ENCODE measurements at regions not wholly inside any gene's neighbourhood (a gene's known extent, or its start where the extent isn't known, plus 50 kb on each side); places are given as distances from the start of the nearest gene placed in this dataset.

DNA sequence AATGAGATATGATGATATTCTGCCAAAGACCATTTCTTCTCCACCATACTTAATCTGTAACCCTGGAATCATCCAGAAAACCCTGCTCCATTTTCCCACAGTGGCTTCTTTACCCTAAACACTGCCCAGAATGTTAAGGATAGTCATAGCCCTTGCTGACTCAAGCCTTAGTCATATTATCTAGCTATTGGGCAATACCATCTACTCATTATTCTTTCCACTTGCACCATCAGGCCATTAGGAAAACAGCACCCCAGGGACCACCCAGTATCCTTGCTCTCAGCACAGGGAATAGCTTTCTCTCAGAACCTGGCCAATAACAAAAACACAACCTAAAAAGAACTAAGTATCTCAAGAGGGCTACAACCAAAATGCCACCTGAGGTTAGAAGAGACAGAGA lies 445.7 kb upstream of the SLC14A2 start:
- no peak for DNase-seq

GRCh38 chr18:45171679-45172191 lies 443.5 kb upstream of the SLC14A2 start:
- DNase-seq: no peak

GRCh38 chr18:45173327-45173726 lies 441.9 kb upstream of the SLC14A2 start:
- DNase-seq: no peak

DNA sequence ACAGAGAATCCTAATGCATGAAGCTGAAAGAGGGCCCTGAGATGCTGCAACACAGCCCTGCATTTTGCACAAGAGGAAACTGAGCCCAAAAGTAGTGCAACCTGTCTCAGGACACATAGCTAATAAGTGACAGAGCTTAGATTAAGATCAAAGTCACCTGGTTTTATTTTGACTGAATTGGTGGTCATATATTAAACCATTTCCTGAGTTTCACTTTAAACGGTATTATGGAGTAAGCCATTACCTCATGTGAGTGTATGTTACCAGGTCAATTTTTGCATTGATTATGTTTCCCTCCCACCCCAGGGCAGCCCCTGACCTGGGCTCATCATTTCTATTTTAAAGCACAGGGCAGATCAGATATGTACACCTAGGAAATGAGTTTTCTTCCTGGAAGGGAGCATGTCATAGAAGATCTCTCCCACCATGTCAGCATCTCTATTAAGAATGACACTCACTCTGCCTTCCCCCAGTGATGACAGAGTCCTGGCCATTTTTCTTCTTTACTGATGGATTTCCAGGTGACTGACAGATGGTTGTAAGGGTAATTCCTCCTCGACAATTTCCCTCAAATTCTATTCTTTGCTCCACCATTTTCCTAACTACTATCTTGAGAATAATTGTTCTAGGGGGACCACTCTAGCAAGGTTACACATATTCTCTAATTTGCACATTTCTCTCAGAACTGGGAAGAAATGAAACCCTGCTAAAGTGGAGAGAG lies 441.3 kb upstream of the SLC14A2 start:
- DNase-seq: no peak

- DNase-seq: no peak
Measured at GRCh38 chr18:45174629-45175136, 440.6 kb upstream of the SLC14A2 start.

GRCh38 chr18:45175511-45175910 lies 439.8 kb upstream of the SLC14A2 start:
- DNase-seq: no peak

DNA sequence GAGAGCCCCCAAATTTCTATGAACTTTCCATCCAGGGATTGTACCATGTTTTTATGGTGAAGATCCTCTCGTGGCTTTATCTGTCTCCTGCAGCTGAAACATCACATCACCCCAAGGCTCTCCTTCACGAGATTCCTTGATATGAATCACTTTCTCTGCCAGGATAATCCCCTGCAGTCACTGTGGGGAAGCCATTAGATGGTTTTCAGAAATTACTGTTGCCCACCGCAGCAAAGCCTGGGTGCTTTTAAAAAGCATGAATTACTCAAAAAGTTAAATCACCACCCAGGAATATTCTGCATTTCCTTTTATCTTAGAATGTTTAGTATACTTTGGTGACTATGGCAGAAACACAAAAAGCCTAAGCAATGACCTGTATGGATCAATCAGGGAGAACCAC lies 428.4 kb upstream of the SLC14A2 start:
- no peak for DNase-seq

GRCh38 chr18:45191795-45192194 lies 423.5 kb upstream of the SLC14A2 start:
- DNase-seq: no peak

DNA sequence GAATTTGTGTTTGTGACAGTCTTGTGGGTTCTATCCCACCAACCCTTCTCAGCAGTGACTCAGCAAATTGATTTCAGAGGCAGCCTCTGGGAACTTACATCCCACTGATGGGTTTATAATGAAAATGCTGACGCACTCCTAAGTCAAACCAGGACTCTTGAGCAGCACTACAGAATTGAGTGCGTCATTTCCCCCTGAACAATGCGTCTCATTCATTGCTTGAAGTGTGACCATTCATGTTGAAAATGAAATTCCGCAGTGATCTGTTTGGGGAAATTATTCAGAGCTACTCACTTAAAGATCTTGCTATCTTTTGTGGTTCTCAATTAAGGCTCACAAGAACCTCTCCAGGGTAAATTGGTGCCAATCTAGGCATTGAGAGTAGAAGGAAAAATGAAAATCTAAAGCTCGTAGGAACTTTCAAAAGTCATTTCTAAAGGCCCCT lies 417.7 kb upstream of the SLC14A2 start:
- DNase-seq: no peak

GRCh38 chr18:45198526-45198925 lies 416.8 kb upstream of the SLC14A2 start:
- no peak for DNase-seq

- no peak for DNase-seq
Measured at GRCh38 chr18:45201029-45201428, 414.2 kb upstream of the SLC14A2 start.

GRCh38 chr18:45201489-45201888 lies 413.8 kb upstream of the SLC14A2 start:
- DNase-seq: no peak

- DNase-seq: no peak
Measured at GRCh38 chr18:45202061-45202460, 413.2 kb upstream of the SLC14A2 start.

DNA sequence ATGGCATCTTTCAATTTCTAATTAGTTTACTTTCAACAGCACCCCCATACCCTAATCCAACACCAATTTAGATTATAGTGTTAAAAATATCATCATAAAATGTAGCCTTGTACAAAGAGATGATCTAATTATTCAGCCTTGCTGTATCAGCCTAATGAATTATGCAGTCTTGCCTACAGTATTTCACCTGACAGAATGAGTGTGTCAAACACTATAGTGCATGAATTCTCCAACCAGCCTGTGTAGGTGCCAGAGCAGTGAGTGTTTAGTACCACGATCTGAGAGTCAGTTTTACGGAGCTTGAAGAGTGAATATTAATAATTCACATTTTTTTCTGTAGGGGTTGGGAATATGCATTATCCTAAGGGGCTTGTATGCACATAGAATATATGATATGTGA lies 411.6 kb upstream of the SLC14A2 start:
- no peak for DNase-seq

- no peak for DNase-seq
Measured at GRCh38 chr18:45207328-45207727, 407.9 kb upstream of the SLC14A2 start.

DNA sequence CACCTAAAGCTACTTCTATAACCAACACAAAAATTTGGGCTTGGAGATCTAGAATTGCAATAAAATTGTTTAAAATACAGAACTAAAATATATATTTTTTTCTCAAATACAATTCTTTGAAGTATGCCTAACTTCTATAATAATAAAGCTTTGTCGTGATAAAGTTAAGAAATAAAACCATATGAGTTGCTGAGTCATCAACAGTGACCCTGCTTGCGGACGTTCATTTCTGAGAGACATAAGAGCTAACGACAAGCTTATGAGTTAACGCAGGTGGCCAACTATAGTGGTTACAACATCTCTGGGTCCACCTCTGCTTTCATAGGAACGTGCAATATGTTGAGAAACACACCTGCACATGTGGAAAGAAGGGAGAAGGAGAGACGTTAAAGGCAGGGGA lies 407.1 kb upstream of the SLC14A2 start:
- DNase-seq: no peak

GRCh38 chr18:45212181-45213039 lies 402.9 kb upstream of the SLC14A2 start:
- peak; percentile 33 for DNase-seq

- no peak for DNase-seq
Measured at GRCh38 chr18:45213040-45213333, 402.3 kb upstream of the SLC14A2 start.

- DNase-seq: no peak
Measured at GRCh38 chr18:45218436-45218835, 396.8 kb upstream of the SLC14A2 start.

- no peak for DNase-seq
Measured at GRCh38 chr18:45221363-45221762, 393.9 kb upstream of the SLC14A2 start.

- DNase-seq: no peak
Measured at GRCh38 chr18:45222180-45222579, 393.1 kb upstream of the SLC14A2 start.

DNA sequence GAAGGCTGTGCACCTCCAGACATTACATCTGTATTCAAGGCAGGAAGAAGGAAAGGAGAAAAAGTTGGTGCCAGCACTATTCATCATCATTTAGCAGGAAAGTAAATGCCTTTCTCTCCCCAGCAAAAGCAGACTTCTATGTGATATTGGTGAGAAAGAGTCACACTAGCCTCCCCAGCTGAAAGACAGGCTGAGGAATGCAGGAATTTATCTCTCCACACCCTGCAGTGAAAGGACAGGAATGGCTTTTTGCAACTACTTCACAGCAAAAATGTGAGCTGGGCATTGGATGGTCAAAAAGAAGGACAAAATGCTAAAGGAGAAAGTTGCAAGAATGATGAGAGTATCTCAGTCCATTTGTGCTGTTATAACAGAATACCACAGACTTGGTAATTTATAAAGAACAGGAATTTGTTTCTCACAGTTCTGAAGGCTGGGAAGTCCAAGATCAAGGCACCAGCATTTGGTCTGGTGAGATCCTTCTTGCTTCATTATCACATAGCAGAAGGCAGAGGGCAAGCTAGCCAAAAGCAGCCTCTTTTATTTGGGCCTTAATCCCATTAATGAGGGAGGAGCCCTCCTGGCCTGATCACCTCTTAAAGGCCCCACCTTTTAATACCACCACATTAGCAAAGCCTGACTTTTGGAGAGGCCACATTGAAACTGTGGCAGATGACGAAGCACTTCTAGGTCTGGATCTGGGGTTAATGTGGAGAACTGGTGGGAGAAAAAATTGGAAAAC lies 388.1 kb upstream of the SLC14A2 start:
- no peak for DNase-seq

- no peak for DNase-seq
Measured at GRCh38 chr18:45228796-45229388, 386.4 kb upstream of the SLC14A2 start.
